Glutamatergic neuron (in vitro differentiated cells): ENCODE measurements at regions not wholly inside any gene's neighbourhood (a gene's known extent, or its start where the extent isn't known, plus 50 kb on each side); places are given as distances from the start of the nearest gene placed in this dataset.
A peak's percentile ranks its signal among the peaks of the same experiment; 100 is the strongest.

Source experiments
- DNase-seq: peaks from one replicate; pipeline ENCODE4 v3.0.0; 2022
- H3K27ac Mint-ChIP-seq: one replicate; pipeline ENCODE4 v1.8.0; 2020; ENCODE audit warnings: mild to moderate bottlenecking, mixed read lengths, inconsistent platforms; ENCODE audit not compliant: unreplicated experiment
- H3K27me3 Mint-ChIP-seq: one replicate; pipeline ENCODE4 v1.8.0; 2020; ENCODE audit warnings: mild to moderate bottlenecking, moderate library complexity, mixed read lengths, inconsistent platforms; ENCODE audit not compliant: unreplicated experiment
- H3K36me3 Mint-ChIP-seq: one replicate; pipeline ENCODE4 v1.8.0; 2020; ENCODE audit warnings: mild to moderate bottlenecking, mixed read lengths, inconsistent platforms; ENCODE audit not compliant: unreplicated experiment
- H3K4me1 Mint-ChIP-seq: one replicate; pipeline ENCODE4 v1.8.0; 2020; ENCODE audit warnings: mild to moderate bottlenecking, low read depth, mixed read lengths, inconsistent platforms; ENCODE audit not compliant: unreplicated experiment
- H3K4me3 Mint-ChIP-seq: one replicate; pipeline ENCODE4 v1.8.0; 2020; ENCODE audit warnings: mild to moderate bottlenecking, mixed read lengths, inconsistent platforms; ENCODE audit not compliant: unreplicated experiment
- H3K9me3 Mint-ChIP-seq: one replicate; pipeline ENCODE4 v1.8.0; 2020; ENCODE audit warnings: mild to moderate bottlenecking, moderate library complexity, mixed read lengths, inconsistent platforms; ENCODE audit not compliant: unreplicated experiment
- TF ChIP-seq, protein P1 (sequence below): fragments of 200-600 bp; sonication (generic); IDR thresholded peaks from one replicate; pipeline ENCODE4 v1.5.0; 2021; ENCODE audit not compliant: partially characterized antibody, unreplicated experiment

DNA sequence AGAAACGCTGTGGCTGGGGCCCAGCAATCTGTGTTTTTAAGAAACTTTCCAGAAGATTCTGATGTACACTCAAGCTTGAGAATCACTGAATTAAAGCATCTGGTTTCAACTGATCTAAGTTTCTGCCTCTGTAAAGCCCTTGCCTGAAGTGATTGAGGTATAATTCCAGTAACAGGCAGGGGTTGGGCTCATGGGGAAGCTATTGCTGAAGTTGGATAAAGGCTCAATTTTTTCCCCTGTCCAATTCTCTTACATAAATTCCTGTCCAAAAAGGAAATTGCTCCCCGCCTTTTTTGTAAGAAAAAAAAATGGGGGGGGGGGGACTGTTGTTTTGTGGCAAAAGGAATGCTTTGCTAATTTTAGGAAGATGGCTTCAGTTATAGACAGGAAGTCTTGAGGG, 337.4 kb downstream of the NUAK1 start:
- Mint-ChIP-seq H3K4me3 (no peak overlapping the region), H3K27ac (no peak overlapping the region)

DNA sequence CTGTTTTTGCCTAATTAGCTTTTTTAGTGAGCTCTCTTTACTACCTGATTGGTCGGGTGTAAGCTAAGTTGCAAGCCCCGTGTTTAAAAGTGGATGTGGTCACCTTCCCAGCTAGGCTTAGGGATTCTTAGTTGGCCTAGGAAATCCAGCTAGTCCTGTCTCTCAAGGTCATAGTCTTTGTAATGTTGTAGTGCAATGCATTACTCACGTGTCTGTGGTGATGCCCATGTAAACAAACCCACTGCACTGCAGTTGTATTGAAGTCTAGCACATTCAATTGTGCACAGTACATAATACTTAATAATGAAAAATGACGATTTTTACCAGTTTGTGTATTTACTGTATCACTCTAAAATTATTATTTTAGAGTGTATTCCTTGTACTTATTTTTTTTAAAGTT, 335.5 kb downstream of the NUAK1 start:
- no peak overlapping the region for H3K27ac Mint-ChIP-seq
- no peak overlapping the region for H3K4me3 Mint-ChIP-seq
- peaks cover 2% of the 10 kb centered on the region for H3K9me3 Mint-ChIP-seq

More for the DNA sequence above, 337.4 kb downstream of the NUAK1 start:
- Mint-ChIP-seq H3K4me1 (peaks cover 14% of the 10 kb centered on the region), H3K27me3 (peaks cover 7% of the 10 kb centered on the region), H3K36me3 (peaks cover 6% of the 10 kb centered on the region), H3K9me3 (peaks cover 2% of the 10 kb centered on the region)
- TF ChIP-seq, protein P1, sequence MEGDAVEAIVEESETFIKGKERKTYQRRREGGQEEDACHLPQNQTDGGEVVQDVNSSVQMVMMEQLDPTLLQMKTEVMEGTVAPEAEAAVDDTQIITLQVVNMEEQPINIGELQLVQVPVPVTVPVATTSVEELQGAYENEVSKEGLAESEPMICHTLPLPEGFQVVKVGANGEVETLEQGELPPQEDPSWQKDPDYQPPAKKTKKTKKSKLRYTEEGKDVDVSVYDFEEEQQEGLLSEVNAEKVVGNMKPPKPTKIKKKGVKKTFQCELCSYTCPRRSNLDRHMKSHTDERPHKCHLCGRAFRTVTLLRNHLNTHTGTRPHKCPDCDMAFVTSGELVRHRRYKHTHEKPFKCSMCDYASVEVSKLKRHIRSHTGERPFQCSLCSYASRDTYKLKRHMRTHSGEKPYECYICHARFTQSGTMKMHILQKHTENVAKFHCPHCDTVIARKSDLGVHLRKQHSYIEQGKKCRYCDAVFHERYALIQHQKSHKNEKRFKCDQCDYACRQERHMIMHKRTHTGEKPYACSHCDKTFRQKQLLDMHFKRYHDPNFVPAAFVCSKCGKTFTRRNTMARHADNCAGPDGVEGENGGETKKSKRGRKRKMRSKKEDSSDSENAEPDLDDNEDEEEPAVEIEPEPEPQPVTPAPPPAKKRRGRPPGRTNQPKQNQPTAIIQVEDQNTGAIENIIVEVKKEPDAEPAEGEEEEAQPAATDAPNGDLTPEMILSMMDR = no peak
- DNase-seq = no peak

DNA sequence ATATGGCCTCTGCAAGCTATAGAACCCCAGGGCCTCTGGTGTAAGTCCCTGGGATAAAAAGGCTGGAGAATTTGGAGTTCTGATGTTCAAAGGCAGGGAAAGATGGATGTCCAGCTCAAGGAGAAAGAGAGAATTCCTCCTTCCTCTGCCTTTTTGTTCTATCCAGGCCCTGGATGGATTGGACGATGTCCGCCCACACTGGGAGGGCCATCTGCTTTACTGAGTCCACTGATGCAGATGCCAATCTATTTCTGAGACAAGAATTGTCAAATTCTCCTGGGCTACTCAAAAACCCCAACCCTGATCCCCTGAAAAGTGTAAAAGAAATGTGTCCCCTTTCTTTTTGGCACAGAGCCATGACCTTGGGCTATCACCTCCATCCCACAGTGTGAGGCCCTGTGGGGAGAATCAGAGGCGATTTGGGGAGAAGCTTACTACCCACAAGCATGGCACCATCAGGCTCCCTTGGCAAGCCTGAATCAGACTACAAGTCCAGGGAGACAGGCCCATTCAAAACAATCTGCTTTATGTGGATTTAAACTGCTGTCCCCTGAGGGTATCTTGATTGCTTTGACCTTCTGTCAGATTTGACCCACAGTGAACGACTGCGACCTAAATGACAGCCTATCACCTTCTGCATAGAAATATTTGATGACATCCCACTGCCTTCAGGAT, 334.0 kb downstream of the NUAK1 start:
- H3K36me3 Mint-ChIP-seq = no peaks in the 10 kb centered on the region
- H3K9me3 Mint-ChIP-seq = peaks cover 2% of the 10 kb centered on the region
- peaks cover 7% of the 10 kb centered on the region for H3K27me3 Mint-ChIP-seq
- TF ChIP-seq, protein P1 = no peak
- H3K4me1 Mint-ChIP-seq = peaks cover 14% of the 10 kb centered on the region
- DNase-seq = no peak
- no peak overlapping the region for H3K27ac Mint-ChIP-seq
- no peak overlapping the region for H3K4me3 Mint-ChIP-seq

More for the DNA sequence above, 335.5 kb downstream of the NUAK1 start:
- Mint-ChIP-seq H3K36me3 (peaks cover 6% of the 10 kb centered on the region), H3K4me1 (peaks cover 14% of the 10 kb centered on the region), H3K27me3 (peaks cover 7% of the 10 kb centered on the region)
- TF ChIP-seq, protein P1 = no peak
- DNase-seq = no peak

- DNase-seq = no peak
- Mint-ChIP-seq H3K4me1 (peaks cover 14% of the 10 kb centered on the region), H3K27ac (no peak overlapping the region), H3K27me3 (peaks cover 7% of the 10 kb centered on the region), H3K9me3 (no peaks in the 10 kb centered on the region), H3K36me3 (no peaks in the 10 kb centered on the region), H3K4me3 (peak overlapping the region; percentile 20)
- TF ChIP-seq, protein P1 = no peak
Observed at GRCh38 chr12:105805730-105806399, 332.9 kb downstream of the NUAK1 start.

- Mint-ChIP-seq H3K4me3 (no peak overlapping the region), H3K27me3 (peaks cover 7% of the 10 kb centered on the region), H3K9me3 (no peaks in the 10 kb centered on the region), H3K27ac (no peak overlapping the region), H3K4me1 (peaks cover 14% of the 10 kb centered on the region), H3K36me3 (no peaks in the 10 kb centered on the region)
- no peak for DNase-seq
- TF ChIP-seq, protein P1 = no peak
Observed at GRCh38 chr12:105806400-105806770, 332.4 kb downstream of the NUAK1 start.
